ENCODE measurements at regions not wholly inside any gene's neighbourhood (a gene's known extent, or its start where the extent isn't known, plus 50 kb on each side); places are given as distances from the start of the nearest gene placed in this dataset.

DNA sequence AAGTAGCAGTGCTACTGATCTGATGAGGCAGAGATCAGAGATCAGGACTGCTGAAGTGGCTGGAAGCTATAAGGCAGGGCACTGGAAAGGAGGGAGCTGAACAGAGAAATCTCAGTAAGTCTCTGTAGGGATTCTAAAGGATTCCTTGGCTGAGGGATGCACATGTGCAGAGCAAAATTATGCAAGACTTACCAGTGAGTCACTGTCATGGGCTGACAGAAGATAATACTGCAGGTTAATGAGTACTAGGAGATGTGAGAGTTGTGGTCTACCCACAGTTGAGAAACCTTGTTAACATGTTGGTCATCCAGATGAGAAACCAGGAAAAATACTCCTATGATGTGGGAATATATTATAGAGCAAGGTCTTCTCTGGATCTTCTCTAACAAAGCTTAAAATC is 378.1 kb downstream of the HAPSTR1 start:
- Histone ChIP-seq H3K27ac (ENCODE audit: low read length) (no peak overlapping the region), H3K36me3 (ENCODE audit: control insufficient read depth, insufficient read depth, low read length) (no peaks in the 10 kb centered on the region), H3K27me3 (ENCODE audit: control insufficient read depth, insufficient read depth, low read length) (peaks cover 7% of the 10 kb centered on the region; the same call in 1 of the 2 replicates), H3K4me3 (ENCODE audit: low read depth in 2 of 2, low read length in 2 of 2) (no peak overlapping the region), H3K9me3 (ENCODE audit: control insufficient read depth, insufficient read depth, low read depth, low read length) (no peaks in the 10 kb centered on the region), H3K4me1 (ENCODE audit: control insufficient read depth, insufficient read depth, low read length) (no peaks in the 10 kb centered on the region)
- no peak for DNase-seq (ENCODE audit: low read depth, low spot score)
- no TSS peak for BruUV-seq (replicated peaks)
- ChIA-PET CTCF (no interaction called here), POLR2A (no interaction called here)
- intact Hi-C loops (cut with micrococcal nuclease; ENCODE audit: unreplicated experiment) = no loop called here
- in situ Hi-C loops (cut with HindIII; ENCODE audit: low pct_unique_long_range_greater_than_20kb, low sequenced_read_pairs) = no loop called here
- no peak for ATAC-seq
- TF ChIP-seq, protein P1, sequence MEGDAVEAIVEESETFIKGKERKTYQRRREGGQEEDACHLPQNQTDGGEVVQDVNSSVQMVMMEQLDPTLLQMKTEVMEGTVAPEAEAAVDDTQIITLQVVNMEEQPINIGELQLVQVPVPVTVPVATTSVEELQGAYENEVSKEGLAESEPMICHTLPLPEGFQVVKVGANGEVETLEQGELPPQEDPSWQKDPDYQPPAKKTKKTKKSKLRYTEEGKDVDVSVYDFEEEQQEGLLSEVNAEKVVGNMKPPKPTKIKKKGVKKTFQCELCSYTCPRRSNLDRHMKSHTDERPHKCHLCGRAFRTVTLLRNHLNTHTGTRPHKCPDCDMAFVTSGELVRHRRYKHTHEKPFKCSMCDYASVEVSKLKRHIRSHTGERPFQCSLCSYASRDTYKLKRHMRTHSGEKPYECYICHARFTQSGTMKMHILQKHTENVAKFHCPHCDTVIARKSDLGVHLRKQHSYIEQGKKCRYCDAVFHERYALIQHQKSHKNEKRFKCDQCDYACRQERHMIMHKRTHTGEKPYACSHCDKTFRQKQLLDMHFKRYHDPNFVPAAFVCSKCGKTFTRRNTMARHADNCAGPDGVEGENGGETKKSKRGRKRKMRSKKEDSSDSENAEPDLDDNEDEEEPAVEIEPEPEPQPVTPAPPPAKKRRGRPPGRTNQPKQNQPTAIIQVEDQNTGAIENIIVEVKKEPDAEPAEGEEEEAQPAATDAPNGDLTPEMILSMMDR (IDR thresholded peaks at IDR 0.05) = no peak
- TF ChIP-seq POLR2AphosphoS5 (IDR thresholded peaks at IDR 0.05; ENCODE audit: low read depth, low read length) (no peak), TCF7L2 (IDR thresholded peaks at IDR 0.05; ENCODE audit: low read depth, low read length) (no peak), SIN3A (IDR thresholded peaks at IDR 0.05; ENCODE audit: borderline replicate concordance, insufficient read depth, low read depth, low read length) (no peak)
- TF ChIP-seq, protein P2, sequence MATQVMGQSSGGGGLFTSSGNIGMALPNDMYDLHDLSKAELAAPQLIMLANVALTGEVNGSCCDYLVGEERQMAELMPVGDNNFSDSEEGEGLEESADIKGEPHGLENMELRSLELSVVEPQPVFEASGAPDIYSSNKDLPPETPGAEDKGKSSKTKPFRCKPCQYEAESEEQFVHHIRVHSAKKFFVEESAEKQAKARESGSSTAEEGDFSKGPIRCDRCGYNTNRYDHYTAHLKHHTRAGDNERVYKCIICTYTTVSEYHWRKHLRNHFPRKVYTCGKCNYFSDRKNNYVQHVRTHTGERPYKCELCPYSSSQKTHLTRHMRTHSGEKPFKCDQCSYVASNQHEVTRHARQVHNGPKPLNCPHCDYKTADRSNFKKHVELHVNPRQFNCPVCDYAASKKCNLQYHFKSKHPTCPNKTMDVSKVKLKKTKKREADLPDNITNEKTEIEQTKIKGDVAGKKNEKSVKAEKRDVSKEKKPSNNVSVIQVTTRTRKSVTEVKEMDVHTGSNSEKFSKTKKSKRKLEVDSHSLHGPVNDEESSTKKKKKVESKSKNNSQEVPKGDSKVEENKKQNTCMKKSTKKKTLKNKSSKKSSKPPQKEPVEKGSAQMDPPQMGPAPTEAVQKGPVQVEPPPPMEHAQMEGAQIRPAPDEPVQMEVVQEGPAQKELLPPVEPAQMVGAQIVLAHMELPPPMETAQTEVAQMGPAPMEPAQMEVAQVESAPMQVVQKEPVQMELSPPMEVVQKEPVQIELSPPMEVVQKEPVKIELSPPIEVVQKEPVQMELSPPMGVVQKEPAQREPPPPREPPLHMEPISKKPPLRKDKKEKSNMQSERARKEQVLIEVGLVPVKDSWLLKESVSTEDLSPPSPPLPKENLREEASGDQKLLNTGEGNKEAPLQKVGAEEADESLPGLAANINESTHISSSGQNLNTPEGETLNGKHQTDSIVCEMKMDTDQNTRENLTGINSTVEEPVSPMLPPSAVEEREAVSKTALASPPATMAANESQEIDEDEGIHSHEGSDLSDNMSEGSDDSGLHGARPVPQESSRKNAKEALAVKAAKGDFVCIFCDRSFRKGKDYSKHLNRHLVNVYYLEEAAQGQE (IDR thresholded peaks at IDR 0.05; ENCODE audit: insufficient read depth in 1 of 2, low read depth in 2 of 2, low read length in 1 of 2) = no peak

DNA sequence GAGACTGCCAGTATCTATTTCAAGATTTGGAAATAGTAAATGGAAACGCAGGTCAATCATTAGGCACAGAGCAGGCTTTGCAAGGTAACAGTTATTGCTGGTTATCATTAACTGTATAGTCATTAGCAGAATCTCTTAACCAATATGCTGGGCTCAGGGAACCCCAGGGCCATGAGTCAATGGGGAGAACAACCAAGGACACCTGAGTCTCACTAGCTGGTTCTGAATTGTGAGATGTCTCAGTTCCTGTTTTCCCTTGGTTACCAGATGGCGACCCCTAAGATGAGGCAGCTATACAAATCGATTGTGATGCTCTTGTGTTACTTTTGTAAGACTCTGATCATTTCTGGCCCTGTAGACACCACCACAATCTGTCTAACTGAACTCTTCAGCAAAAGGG is 385.3 kb downstream of the HAPSTR1 start:
- intact Hi-C loops (cut with micrococcal nuclease; ENCODE audit: unreplicated experiment) (no loop called here), in situ Hi-C loops (cut with HindIII; ENCODE audit: low pct_unique_long_range_greater_than_20kb, low sequenced_read_pairs) (no loop called here)
- DNase-seq (ENCODE audit: low read depth, low spot score) = no peak
- no peaks in the 10 kb centered on the region for H3K9me3 ChIP-seq (ENCODE audit: control insufficient read depth, insufficient read depth, low read depth, low read length)
- H3K36me3 ChIP-seq (ENCODE audit: control insufficient read depth, insufficient read depth, low read length) = no peaks in the 10 kb centered on the region
- peaks cover 4% of the 10 kb centered on the region; the same call in 1 of the 2 replicates for H3K27me3 ChIP-seq (ENCODE audit: control insufficient read depth, insufficient read depth, low read length)
- H3K27ac ChIP-seq (ENCODE audit: low read length) = no peak overlapping the region
- BruUV-seq (replicated peaks) = no TSS peak
- H3K4me3 ChIP-seq (ENCODE audit: low read depth in 2 of 2, low read length in 2 of 2) = no peak overlapping the region
- TF ChIP-seq TCF7L2 (IDR thresholded peaks at IDR 0.05; ENCODE audit: low read depth, low read length) = no peak
- no peak for TF ChIP-seq SIN3A (IDR thresholded peaks at IDR 0.05; ENCODE audit: borderline replicate concordance, insufficient read depth, low read depth, low read length)
- ChIA-PET POLR2A (no interaction called here), CTCF (no interaction called here)
- no peak for ATAC-seq
- H3K4me1 ChIP-seq (ENCODE audit: control insufficient read depth, insufficient read depth, low read length) = no peaks in the 10 kb centered on the region

DNA sequence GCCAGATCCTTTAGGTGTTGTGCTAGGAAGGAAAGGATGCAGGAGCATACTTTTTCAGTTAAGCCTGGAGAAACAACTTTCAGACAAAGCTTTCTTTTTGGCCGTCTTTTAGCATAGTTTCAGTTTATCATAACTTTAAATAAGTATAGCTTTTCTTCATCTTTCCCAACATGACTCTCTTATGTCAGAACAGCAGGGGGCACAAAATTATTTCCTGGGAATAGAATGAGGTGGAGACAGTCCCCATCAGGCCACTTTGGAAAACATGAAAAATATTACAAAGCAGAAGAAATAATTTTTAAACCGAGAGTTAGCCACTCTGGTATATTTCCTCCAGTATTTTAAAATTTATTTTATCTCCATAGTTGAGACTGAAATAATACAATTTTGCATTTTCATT is 387.6 kb downstream of the HAPSTR1 start:
- ChIA-PET CTCF (interaction anchor here (0.7 kb wide), 1 partner anchor 1013 kb away, joined by 3 read pairs; no protein-coding TSS in a partner anchor), POLR2A (no interaction called here)
- no TSS peak for BruUV-seq (replicated peaks)
- ATAC-seq (no peak), DNase-seq (ENCODE audit: low read depth, low spot score) (no peak)
- Histone ChIP-seq H3K4me1 (ENCODE audit: control insufficient read depth, insufficient read depth, low read length) (no peaks in the 10 kb centered on the region), H3K27me3 (ENCODE audit: control insufficient read depth, insufficient read depth, low read length) (no peaks in the 10 kb centered on the region), H3K9me3 (ENCODE audit: control insufficient read depth, insufficient read depth, low read depth, low read length) (no peaks in the 10 kb centered on the region), H3K27ac (ENCODE audit: low read length) (no peak overlapping the region), H3K4me3 (ENCODE audit: low read depth in 2 of 2, low read length in 2 of 2) (no peak overlapping the region), H3K36me3 (ENCODE audit: control insufficient read depth, insufficient read depth, low read length) (no peaks in the 10 kb centered on the region)
- TF ChIP-seq SIN3A (IDR thresholded peaks at IDR 0.05; ENCODE audit: borderline replicate concordance, insufficient read depth, low read depth, low read length) = no peak
- TF ChIP-seq POLR2AphosphoS5 (IDR thresholded peaks at IDR 0.05; ENCODE audit: low read depth, low read length) = no peak
- TF ChIP-seq, protein P1 (IDR thresholded peaks at IDR 0.05) = peak; percentile 10; the same call in 1 of the 2 replicates
- in situ Hi-C loops (cut with HindIII; ENCODE audit: low pct_unique_long_range_greater_than_20kb, low sequenced_read_pairs) (no loop called here), intact Hi-C loops (cut with micrococcal nuclease; ENCODE audit: unreplicated experiment) (no loop called here)
